ENCODE measurements at regions not wholly inside any gene's neighbourhood (a gene's known extent, or its start where the extent isn't known, plus 50 kb on each side); places are given as distances from the start of the nearest gene placed in this dataset.

DNA sequence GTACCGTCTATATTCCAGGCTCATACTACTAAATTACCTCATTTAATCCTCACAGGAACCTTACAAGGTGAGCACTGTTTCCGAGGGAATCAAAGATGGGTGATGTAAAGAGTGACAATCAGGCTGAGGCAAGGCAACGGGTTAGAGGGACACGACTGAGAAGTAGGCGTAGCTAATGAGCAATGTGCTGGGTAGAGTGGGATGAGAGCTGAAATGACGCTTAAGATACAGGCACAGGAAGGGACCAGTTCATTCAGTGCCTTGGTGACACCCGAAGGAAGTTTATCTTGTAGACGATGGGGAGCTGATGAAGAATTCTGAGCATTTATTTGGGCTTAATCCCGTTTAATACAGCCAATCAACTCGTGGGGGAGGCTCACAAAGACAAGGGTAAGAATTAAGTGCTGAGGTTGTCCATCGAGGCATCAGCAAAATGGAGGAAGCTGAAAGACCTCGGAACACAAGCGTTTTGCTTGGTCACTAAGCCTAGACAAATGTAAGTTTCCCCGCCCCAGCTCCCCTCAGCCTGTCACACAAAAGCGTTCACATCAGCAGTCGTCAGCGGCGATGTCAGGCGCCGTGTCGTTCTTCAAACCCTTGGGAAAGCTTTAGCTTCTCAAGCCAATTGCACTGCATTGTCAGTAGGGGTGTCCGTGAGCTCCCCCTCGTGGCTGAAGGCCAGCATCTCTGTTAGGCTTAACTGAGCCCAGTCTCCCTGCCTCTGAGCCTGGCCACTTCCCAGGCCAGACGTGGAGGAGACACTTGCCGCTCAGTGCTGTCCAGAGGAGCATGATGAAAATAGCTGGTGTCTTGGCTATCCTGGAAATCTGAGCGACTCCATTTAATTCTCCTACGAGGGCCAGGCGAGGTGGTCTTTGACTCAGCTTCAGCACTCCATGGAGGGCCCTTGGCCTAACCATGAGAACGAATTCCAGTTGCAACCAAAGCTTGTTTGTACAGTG is 288.5 kb upstream of the G2E3 start:
- TF ChIP-seq, protein P1, sequence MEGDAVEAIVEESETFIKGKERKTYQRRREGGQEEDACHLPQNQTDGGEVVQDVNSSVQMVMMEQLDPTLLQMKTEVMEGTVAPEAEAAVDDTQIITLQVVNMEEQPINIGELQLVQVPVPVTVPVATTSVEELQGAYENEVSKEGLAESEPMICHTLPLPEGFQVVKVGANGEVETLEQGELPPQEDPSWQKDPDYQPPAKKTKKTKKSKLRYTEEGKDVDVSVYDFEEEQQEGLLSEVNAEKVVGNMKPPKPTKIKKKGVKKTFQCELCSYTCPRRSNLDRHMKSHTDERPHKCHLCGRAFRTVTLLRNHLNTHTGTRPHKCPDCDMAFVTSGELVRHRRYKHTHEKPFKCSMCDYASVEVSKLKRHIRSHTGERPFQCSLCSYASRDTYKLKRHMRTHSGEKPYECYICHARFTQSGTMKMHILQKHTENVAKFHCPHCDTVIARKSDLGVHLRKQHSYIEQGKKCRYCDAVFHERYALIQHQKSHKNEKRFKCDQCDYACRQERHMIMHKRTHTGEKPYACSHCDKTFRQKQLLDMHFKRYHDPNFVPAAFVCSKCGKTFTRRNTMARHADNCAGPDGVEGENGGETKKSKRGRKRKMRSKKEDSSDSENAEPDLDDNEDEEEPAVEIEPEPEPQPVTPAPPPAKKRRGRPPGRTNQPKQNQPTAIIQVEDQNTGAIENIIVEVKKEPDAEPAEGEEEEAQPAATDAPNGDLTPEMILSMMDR (IDR thresholded peaks at IDR 0.05; ENCODE audit: low read length), result peak; percentile 68
- no peak for TF ChIP-seq EZH2 (optimal IDR thresholded peaks at IDR 0.05; ENCODE audit: low read depth, low read length)
- TF ChIP-seq EZH2phosphoT487 (IDR thresholded peaks at IDR 0.05; ENCODE audit: low read length), result no peak
